ENCODE measurements at regions not wholly inside any gene's neighbourhood (a gene's known extent, or its start where the extent isn't known, plus 50 kb on each side); places are given as distances from the start of the nearest gene placed in this dataset.

DNA sequence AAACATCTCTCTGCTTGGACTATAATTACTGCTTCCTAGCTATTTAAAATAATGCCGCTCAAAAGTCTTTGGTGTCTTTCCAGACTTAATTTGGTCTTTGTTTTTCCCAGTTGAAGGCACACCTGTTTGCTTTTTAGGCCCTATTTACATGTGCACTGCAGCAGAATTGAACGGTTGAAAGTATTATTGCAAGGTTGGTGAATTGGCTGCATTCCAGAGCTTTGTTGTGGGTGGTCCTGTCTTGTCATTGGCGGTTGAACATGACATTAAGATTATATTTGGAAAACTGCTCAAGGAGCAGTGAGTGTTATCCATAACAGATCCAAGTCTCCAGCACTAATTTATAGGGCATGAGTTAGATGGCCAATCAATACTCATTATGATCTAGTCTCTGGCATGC lies 656.3 kb downstream of the PTPRC start:
- intact Hi-C loops (cut with DNase I), result no loop called here
- no peak for DNase-seq
- no peak overlapping the region for H3K27ac ChIP-seq
- 42 to 53% methylated on average over 3 of the region's 3 CpGs for WGBS, 2 donors
- H3K9me3 ChIP-seq, result no peaks in the 10 kb centered on the region
- no peaks in the 10 kb centered on the region for H3K27me3 ChIP-seq
- no peak overlapping the region for H3K4me3 ChIP-seq
- no peaks in the 10 kb centered on the region for H3K4me1 ChIP-seq
- TF ChIP-seq POLR2A (IDR thresholded peaks at IDR 0.05), result no peak
- TF ChIP-seq, protein P1, sequence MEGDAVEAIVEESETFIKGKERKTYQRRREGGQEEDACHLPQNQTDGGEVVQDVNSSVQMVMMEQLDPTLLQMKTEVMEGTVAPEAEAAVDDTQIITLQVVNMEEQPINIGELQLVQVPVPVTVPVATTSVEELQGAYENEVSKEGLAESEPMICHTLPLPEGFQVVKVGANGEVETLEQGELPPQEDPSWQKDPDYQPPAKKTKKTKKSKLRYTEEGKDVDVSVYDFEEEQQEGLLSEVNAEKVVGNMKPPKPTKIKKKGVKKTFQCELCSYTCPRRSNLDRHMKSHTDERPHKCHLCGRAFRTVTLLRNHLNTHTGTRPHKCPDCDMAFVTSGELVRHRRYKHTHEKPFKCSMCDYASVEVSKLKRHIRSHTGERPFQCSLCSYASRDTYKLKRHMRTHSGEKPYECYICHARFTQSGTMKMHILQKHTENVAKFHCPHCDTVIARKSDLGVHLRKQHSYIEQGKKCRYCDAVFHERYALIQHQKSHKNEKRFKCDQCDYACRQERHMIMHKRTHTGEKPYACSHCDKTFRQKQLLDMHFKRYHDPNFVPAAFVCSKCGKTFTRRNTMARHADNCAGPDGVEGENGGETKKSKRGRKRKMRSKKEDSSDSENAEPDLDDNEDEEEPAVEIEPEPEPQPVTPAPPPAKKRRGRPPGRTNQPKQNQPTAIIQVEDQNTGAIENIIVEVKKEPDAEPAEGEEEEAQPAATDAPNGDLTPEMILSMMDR (IDR thresholded peaks at IDR 0.05), result no peak
- H3K36me3 ChIP-seq, result no peaks in the 10 kb centered on the region

DNA sequence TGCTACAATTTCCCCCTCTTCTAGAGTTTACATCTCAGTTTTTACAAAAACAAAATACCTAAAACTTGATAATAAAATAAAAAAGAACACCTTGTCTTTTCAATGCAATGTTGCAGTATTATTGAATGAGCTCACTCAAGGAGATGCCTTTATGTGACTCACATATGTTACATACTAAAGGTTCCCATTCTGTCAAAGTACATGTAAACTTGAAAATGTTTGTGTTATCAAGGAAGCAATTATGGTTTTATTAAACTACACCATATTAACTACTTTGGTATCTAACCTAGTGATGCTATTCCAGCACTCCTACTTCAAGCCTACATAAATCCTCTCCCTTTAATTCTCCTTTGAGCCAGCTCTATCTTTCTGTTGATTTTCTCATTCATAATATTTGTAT lies 658.3 kb downstream of the PTPRC start:
- no peaks in the 10 kb centered on the region for H3K9me3 ChIP-seq
- no peak overlapping the region for H3K27ac ChIP-seq
- H3K27me3 ChIP-seq, result no peaks in the 10 kb centered on the region
- DNase-seq, result no peak
- no peaks in the 10 kb centered on the region for H3K36me3 ChIP-seq
- H3K4me3 ChIP-seq, result no peak overlapping the region
- TF ChIP-seq, protein P1 (IDR thresholded peaks at IDR 0.05), result no peak
- no peaks in the 10 kb centered on the region for H3K4me1 ChIP-seq
- intact Hi-C loops (cut with DNase I), result no loop called here

DNA sequence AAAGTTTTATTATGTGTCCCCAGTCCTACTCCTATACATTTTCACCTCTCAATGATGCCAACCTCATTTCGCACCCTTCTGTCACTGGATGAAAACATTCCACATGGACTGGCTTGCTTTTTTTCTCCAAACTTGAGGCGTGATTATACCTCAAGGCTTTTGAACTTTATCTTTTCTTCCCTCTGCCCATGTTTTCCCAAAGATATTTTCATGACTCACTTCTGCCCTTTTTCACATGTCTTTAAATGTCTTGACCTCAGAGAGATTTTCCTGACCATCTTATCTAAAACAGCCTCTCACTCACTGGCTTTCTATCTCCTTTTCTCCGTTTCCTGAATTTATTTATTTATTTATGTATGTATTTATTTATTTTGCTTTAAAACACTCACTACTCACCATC lies 659.0 kb downstream of the PTPRC start:
- no peak for DNase-seq
- Histone ChIP-seq H3K27me3 (no peaks in the 10 kb centered on the region), H3K9me3 (no peaks in the 10 kb centered on the region), H3K27ac (no peak overlapping the region), H3K4me1 (no peaks in the 10 kb centered on the region), H3K36me3 (no peaks in the 10 kb centered on the region), H3K4me3 (no peak overlapping the region)
- WGBS, 2 donors, result 54 to 76% methylated on average over 3 of the region's 3 CpGs
- intact Hi-C loops (cut with DNase I), result no loop called here
- TF ChIP-seq POLR2A (IDR thresholded peaks at IDR 0.05), result no peak
- TF ChIP-seq, protein P1 (IDR thresholded peaks at IDR 0.05), result no peak

DNA sequence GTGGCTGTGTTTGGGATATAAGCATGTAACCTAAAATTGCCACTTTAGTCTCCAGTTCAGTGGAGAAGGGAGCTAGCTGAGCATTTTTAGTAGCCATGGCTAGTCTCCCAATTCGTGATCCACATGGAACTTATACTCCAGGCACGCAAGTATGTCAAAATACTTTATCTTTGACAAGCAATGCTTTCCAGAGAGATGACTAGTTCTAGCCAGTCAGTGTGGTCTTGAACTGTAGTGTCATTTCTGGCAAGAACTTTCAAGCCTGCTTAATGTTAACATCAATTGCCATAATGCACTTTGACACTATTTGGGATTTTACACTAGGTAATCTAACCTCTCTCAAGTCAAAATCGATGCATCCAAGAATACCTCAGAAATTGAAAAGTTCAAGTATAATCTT lies 660.0 kb downstream of the PTPRC start:
- no peak overlapping the region for H3K27ac ChIP-seq
- H3K36me3 ChIP-seq, result no peaks in the 10 kb centered on the region
- TF ChIP-seq, protein P1 (IDR thresholded peaks at IDR 0.05), result no peak
- no peak for TF ChIP-seq POLR2A (IDR thresholded peaks at IDR 0.05)
- H3K27me3 ChIP-seq, result no peaks in the 10 kb centered on the region
- 71 to 83% methylated on average over 3 of the region's 3 CpGs for WGBS, 2 donors
- no peaks in the 10 kb centered on the region for H3K9me3 ChIP-seq
- H3K4me1 ChIP-seq, result no peaks in the 10 kb centered on the region
- no peak overlapping the region for H3K4me3 ChIP-seq
- intact Hi-C loops (cut with DNase I), result no loop called here
- DNase-seq, result no peak

DNA sequence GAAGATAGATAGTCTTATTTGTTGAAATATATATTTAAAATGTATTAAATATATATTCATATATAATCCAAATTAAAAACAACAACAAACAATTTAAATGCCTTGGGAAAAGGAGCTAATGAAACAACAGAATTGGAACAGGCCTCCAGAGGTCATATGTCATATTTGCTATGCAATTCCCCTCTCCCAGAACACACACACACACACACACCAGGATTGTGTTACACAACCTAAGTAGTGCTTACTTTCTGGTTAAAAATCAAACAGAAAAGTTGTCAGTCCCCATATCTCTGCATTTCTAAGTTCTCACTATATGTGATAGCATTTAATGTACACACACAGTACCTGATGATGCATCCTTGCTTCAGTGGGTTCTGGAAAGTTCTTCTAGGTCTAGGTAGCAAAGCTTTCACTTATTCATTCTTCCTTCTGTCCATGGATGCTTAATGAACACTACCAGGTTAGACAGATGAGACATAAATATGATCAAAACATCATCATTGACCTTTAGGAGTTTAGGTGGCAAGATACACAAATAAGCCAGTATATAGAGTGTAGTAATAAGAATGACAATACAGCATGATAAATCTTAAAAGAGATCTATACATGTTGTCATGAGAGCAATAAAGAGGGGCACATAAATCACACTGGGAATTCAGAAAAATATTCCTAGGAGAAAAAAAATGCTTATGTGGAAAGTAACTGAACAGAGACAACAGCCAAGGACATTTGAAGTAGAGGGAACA lies 662.8 kb downstream of the PTPRC start:
- Histone ChIP-seq H3K9me3 (no peaks in the 10 kb centered on the region), H3K27me3 (no peaks in the 10 kb centered on the region), H3K4me3 (no peak overlapping the region), H3K36me3 (no peaks in the 10 kb centered on the region), H3K4me1 (no peaks in the 10 kb centered on the region), H3K27ac (no peak overlapping the region)
- intact Hi-C loops (cut with DNase I), result no loop called here
- DNase-seq, result no peak
- TF ChIP-seq, protein P1 (IDR thresholded peaks at IDR 0.05), result no peak
- no peak for TF ChIP-seq POLR2A (IDR thresholded peaks at IDR 0.05)
